ENCODE measurements at regions not wholly inside any gene's neighbourhood (a gene's known extent, or its start where the extent isn't known, plus 50 kb on each side); places are given as distances from the start of the nearest gene placed in this dataset.
"Not testable (repeated sequence)": the region's sequence is repeated elsewhere in the genome, so short reads cannot be mapped to it uniquely, and the experiment has no call there.

GRCh38 chr16:85239239-85239638 is 127.0 kb upstream of the CIBAR2 start:
- no peak for DNase-seq (ENCODE audit: low spot score)

- DNase-seq (ENCODE audit: low spot score) = no peak
Observed at GRCh38 chr16:85239871-85240270, 127.6 kb upstream of the CIBAR2 start.

- DNase-seq (ENCODE audit: low spot score) = peak; percentile 61
Observed at GRCh38 chr16:85240982-85241924, 129.0 kb upstream of the CIBAR2 start.

GRCh38 chr16:85242140-85242539 is 129.9 kb upstream of the CIBAR2 start:
- no peak for DNase-seq (ENCODE audit: low spot score)

- DNase-seq (ENCODE audit: low spot score) = no peak
Observed at GRCh38 chr16:85243308-85243707, 131.0 kb upstream of the CIBAR2 start.

- DNase-seq (ENCODE audit: low spot score) = not testable (repeated sequence)
Observed at GRCh38 chr16:85244452-85244851, 132.2 kb upstream of the CIBAR2 start.

- peak; percentile 82 for DNase-seq (ENCODE audit: low spot score)
Observed at GRCh38 chr16:85245307-85246172, 133.3 kb upstream of the CIBAR2 start.

- no peak for DNase-seq (ENCODE audit: low spot score)
Observed at GRCh38 chr16:85246473-85246872, 134.2 kb upstream of the CIBAR2 start.

- no peak for DNase-seq (ENCODE audit: low spot score)
Observed at GRCh38 chr16:85246973-85247372, 134.7 kb upstream of the CIBAR2 start.

- DNase-seq (ENCODE audit: low spot score) = no peak
Observed at GRCh38 chr16:85248342-85248741, 136.1 kb upstream of the CIBAR2 start.

- no peak for DNase-seq (ENCODE audit: low spot score)
Observed at GRCh38 chr16:85248857-85249256, 136.6 kb upstream of the CIBAR2 start.

- DNase-seq (ENCODE audit: low spot score) = no peak
Observed at GRCh38 chr16:85249418-85250146, 137.3 kb upstream of the CIBAR2 start.

- no peak for DNase-seq (ENCODE audit: low spot score)
Observed at GRCh38 chr16:85250147-85250463, 137.8 kb upstream of the CIBAR2 start.

GRCh38 chr16:85250609-85251223 is 138.4 kb upstream of the CIBAR2 start:
- DNase-seq (ENCODE audit: low spot score) = no peak

- no peak for DNase-seq (ENCODE audit: low spot score)
Observed at GRCh38 chr16:85251225-85251760, 139.0 kb upstream of the CIBAR2 start.

GRCh38 chr16:85252014-85252413 is 139.7 kb upstream of the CIBAR2 start:
- no peak for DNase-seq (ENCODE audit: low spot score)

- DNase-seq (ENCODE audit: low spot score) = peak; percentile 77
Observed at GRCh38 chr16:85252461-85252860, 140.2 kb upstream of the CIBAR2 start.

GRCh38 chr16:85253084-85253941 is 141.0 kb upstream of the CIBAR2 start:
- DNase-seq (ENCODE audit: low spot score) = peak; percentile 85

- DNase-seq (ENCODE audit: low spot score) = no peak
Observed at GRCh38 chr16:85254051-85254450, 141.8 kb upstream of the CIBAR2 start.

GRCh38 chr16:85254921-85255320 is 142.6 kb upstream of the CIBAR2 start:
- no peak for DNase-seq (ENCODE audit: low spot score)

- DNase-seq (ENCODE audit: low spot score) = no peak
Observed at GRCh38 chr16:85255777-85256176, 143.5 kb upstream of the CIBAR2 start.
